ENCODE measurements at regions not wholly inside any gene's neighbourhood (a gene's known extent, or its start where the extent isn't known, plus 50 kb on each side); places are given as distances from the start of the nearest gene placed in this dataset.

DNA sequence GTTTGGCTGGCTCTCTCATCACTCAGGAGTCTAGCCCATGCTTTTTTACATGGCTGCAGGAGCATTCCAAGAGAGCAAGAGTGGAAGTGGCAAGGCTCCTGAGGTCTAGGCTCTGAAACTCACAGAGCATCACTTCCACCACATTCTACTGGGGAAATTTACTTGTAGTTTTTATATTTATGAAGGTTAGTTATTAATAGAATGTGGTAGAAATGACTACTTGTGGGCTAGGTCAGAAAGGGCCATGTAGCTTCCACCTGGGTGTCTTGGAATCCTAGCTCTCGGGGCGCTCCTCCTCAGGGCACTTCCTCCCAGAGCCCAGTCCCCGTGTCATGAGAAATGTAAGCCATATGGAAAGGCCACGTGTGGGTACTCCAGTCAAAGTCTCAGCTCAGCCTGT is 127.0 kb upstream of the CASK start:
- DNase-seq (ENCODE audit: low spot score) (no peak), ATAC-seq (ENCODE audit: low read depth) (no peak)
- Histone ChIP-seq H3K9me3 (ENCODE audit: severe bottlenecking) (no peaks in the 10 kb centered on the region), H3K4me1 (ENCODE audit: insufficient read depth, poor library complexity, severe bottlenecking) (no peaks in the 10 kb centered on the region), H3K36me3 (ENCODE audit: low read depth) (no peaks in the 10 kb centered on the region), H3K4me3 (ENCODE audit: severe bottlenecking) (no peak overlapping the region), H3K27me3 (ENCODE audit: insufficient read depth, poor library complexity, severe bottlenecking) (no peaks in the 10 kb centered on the region), H3K27ac (ENCODE audit: poor library complexity, severe bottlenecking) (no peak overlapping the region)
- TF ChIP-seq, protein P1, sequence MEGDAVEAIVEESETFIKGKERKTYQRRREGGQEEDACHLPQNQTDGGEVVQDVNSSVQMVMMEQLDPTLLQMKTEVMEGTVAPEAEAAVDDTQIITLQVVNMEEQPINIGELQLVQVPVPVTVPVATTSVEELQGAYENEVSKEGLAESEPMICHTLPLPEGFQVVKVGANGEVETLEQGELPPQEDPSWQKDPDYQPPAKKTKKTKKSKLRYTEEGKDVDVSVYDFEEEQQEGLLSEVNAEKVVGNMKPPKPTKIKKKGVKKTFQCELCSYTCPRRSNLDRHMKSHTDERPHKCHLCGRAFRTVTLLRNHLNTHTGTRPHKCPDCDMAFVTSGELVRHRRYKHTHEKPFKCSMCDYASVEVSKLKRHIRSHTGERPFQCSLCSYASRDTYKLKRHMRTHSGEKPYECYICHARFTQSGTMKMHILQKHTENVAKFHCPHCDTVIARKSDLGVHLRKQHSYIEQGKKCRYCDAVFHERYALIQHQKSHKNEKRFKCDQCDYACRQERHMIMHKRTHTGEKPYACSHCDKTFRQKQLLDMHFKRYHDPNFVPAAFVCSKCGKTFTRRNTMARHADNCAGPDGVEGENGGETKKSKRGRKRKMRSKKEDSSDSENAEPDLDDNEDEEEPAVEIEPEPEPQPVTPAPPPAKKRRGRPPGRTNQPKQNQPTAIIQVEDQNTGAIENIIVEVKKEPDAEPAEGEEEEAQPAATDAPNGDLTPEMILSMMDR (IDR thresholded peaks at IDR 0.05; ENCODE audit: poor library complexity, severe bottlenecking): no peak

DNA sequence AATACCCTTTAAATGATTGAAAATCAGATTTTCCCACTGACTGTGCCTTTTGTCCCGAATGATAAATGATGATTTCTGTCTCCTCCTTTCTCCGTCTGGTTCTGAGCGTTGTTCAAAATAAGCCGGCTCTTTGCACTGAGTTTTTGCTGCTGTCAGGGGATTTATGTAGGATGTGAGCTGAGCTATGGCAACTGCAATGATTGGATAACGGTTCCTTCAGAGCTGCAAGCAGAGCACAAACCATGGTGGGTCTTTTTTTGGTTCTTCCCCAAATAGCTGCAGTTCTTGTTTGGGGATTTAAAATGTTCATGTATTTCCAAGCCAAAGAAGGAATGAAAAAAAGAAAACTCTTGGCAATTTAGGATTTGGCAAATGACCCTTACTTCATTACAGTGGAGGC is 124.5 kb upstream of the CASK start:
- H3K27me3 ChIP-seq (ENCODE audit: insufficient read depth, poor library complexity, severe bottlenecking): no peaks in the 10 kb centered on the region

DNA sequence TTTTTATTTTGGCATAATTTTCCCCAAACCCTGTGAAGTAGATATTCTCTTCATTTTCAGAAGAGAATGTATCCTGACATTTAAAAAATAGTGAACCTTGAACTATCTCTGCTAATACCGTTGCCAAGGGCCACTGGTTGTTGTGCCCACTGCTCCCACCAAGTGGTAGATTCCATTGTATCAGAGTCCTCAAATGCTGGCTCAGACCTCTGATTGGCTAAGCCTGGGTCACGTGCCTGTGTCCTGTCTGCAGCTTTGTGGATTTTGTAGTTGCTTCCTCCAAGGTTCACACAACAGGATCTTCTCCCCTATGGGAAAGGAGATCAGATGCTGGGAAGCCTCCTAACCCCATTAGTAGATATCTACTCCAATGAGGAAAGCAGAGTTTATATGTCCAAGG is 104.8 kb upstream of the CASK start:
- TF ChIP-seq, protein P1 (IDR thresholded peaks at IDR 0.05; ENCODE audit: poor library complexity, severe bottlenecking): no peak
- ATAC-seq (ENCODE audit: low read depth): no peak
- H3K4me3 ChIP-seq (ENCODE audit: severe bottlenecking): no peak overlapping the region
- no peak overlapping the region for H3K27ac ChIP-seq (ENCODE audit: poor library complexity, severe bottlenecking)
- H3K27me3 ChIP-seq (ENCODE audit: insufficient read depth, poor library complexity, severe bottlenecking): no peaks in the 10 kb centered on the region
- DNase-seq (ENCODE audit: low spot score): no peak
- H3K9me3 ChIP-seq (ENCODE audit: severe bottlenecking): no peaks in the 10 kb centered on the region
- no peaks in the 10 kb centered on the region for H3K4me1 ChIP-seq (ENCODE audit: insufficient read depth, poor library complexity, severe bottlenecking)
- no peaks in the 10 kb centered on the region for H3K36me3 ChIP-seq (ENCODE audit: low read depth)

More for the DNA sequence above, 124.5 kb upstream of the CASK start:
- Histone ChIP-seq H3K27ac (ENCODE audit: poor library complexity, severe bottlenecking) (no peak overlapping the region), H3K4me1 (ENCODE audit: insufficient read depth, poor library complexity, severe bottlenecking) (no peaks in the 10 kb centered on the region), H3K36me3 (ENCODE audit: low read depth) (no peaks in the 10 kb centered on the region), H3K9me3 (ENCODE audit: severe bottlenecking) (no peaks in the 10 kb centered on the region), H3K4me3 (ENCODE audit: severe bottlenecking) (no peak overlapping the region)
- TF ChIP-seq, protein P1 (IDR thresholded peaks at IDR 0.05; ENCODE audit: poor library complexity, severe bottlenecking): no peak
- DNase-seq (ENCODE audit: low spot score) (no peak), ATAC-seq (ENCODE audit: low read depth) (no peak)

DNA sequence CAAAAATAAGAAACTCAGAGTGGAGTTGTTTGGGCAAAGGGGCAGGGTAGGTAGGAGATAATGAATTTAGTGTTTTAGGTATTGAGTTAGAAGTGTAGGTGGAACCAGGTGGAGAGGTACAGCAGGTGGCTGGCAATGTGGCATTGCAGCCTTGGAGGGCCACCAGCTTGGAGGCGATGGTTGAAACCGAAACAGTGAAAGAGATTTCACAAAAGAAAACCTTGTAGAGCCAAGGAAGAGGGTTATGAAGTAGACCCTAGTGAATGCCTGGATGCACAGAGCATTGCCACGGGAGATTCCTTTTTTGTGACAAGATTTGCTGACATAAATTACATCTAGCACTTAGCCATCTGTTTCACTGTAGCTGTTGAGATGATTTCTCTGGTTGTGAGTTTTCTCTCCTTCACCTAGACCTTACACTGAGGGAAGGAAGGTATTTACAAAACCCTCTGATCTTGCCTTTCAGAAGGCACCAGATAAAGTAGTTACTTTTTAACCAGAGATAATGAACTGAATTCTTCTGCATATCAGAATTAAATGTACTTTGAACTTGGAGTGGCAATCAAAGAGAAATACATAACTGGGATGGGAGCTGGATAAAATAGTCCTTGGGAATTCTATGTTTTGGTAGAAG is 104.1 kb upstream of the CASK start:
- Histone ChIP-seq H3K4me3 (ENCODE audit: severe bottlenecking) (no peak overlapping the region), H3K27me3 (ENCODE audit: insufficient read depth, poor library complexity, severe bottlenecking) (no peaks in the 10 kb centered on the region), H3K27ac (ENCODE audit: poor library complexity, severe bottlenecking) (no peak overlapping the region), H3K4me1 (ENCODE audit: insufficient read depth, poor library complexity, severe bottlenecking) (no peaks in the 10 kb centered on the region), H3K36me3 (ENCODE audit: low read depth) (no peaks in the 10 kb centered on the region), H3K9me3 (ENCODE audit: severe bottlenecking) (no peaks in the 10 kb centered on the region)
- DNase-seq (ENCODE audit: low spot score): no peak
- no peak for ATAC-seq (ENCODE audit: low read depth)
- TF ChIP-seq, protein P1 (IDR thresholded peaks at IDR 0.05; ENCODE audit: poor library complexity, severe bottlenecking): no peak

DNA sequence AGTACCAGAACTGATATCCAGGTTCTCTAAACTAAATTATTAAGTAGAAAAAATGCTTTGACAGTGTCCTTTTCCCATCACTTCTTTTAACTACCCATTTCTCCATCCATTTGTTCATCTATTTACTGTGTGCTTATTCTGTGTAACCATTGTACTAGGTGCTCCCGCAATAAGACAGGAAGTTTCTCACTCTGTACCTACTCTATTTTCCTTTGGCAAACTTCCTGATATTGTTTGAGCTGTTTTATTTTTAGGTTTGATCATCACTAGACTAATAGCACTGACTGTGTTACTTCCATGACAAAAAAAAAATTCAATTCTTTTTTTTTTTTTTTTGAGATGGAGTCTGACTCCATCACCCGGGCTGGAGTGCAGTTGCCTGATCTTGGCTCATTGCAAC is 102.5 kb upstream of the CASK start:
- Histone ChIP-seq H3K27me3 (ENCODE audit: insufficient read depth, poor library complexity, severe bottlenecking) (no peaks in the 10 kb centered on the region), H3K9me3 (ENCODE audit: severe bottlenecking) (no peaks in the 10 kb centered on the region), H3K4me3 (ENCODE audit: severe bottlenecking) (no peak overlapping the region), H3K4me1 (ENCODE audit: insufficient read depth, poor library complexity, severe bottlenecking) (no peaks in the 10 kb centered on the region), H3K27ac (ENCODE audit: poor library complexity, severe bottlenecking) (no peak overlapping the region), H3K36me3 (ENCODE audit: low read depth) (no peaks in the 10 kb centered on the region)
- TF ChIP-seq, protein P1 (IDR thresholded peaks at IDR 0.05; ENCODE audit: poor library complexity, severe bottlenecking): no peak
- ATAC-seq (ENCODE audit: low read depth) (no peak), DNase-seq (ENCODE audit: low spot score) (no peak)

Data from RWPE2 (cell line).